GM23338 (cell line): ENCODE measurements at regions not wholly inside any gene's neighbourhood (a gene's known extent, or its start where the extent isn't known, plus 50 kb on each side); places are given as distances from the start of the nearest gene placed in this dataset.

Experiments
- ATAC-seq: fragments of 200-7000 bp; cut with Tn5 transposase; 3 replicates; pipeline ENCODE4 v1.9.1; 2020
- DNase-seq: peaks from one replicate; pipeline ENCODE4 v3.0.0-alpha.2; 2015; ENCODE audit warnings: low spot score
- H2AFZ ChIP-seq: fragments of 200-600 bp; sonication (generic); 2 replicates; pipeline ENCODE4 v1.8.0; 2016; ENCODE audit warnings: antibody characterized with exemption, mild to moderate bottlenecking, moderate library complexity
- H3F3A ChIP-seq: fragments of 200-600 bp; sonication (generic); replicated peaks from 2 replicates; pipeline ENCODE4 v1.8.0; 2017; ENCODE audit warnings: antibody characterized with exemption, mixed run types, low read depth
- H3K27ac ChIP-seq: fragments of 200-600 bp; sonication (generic); 2 replicates; pipeline ENCODE4 v1.6.1; 2016; ENCODE audit warnings: low read depth
- H3K27me3 ChIP-seq: fragments of 200-600 bp; sonication (generic); 2 replicates; pipeline ENCODE4 v1.8.0; 2016; ENCODE audit warnings: mild to moderate bottlenecking, mixed run types, moderate library complexity; ENCODE audit not compliant: insufficient read depth
- H3K36me3 ChIP-seq: fragments of 200-600 bp; sonication (generic); 2 replicates; pipeline ENCODE4 v1.8.0; 2016; ENCODE audit warnings: mild to moderate bottlenecking; ENCODE audit not compliant: insufficient read depth
- H3K4me1 ChIP-seq: fragments of 200-600 bp; sonication (generic); 2 replicates; pipeline ENCODE4 v1.8.0; 2016; ENCODE audit warnings: mild to moderate bottlenecking, moderate library complexity; ENCODE audit not compliant: insufficient read depth
- H3K4me2 ChIP-seq: fragments of 200-600 bp; sonication (generic); 2 replicates; pipeline ENCODE4 v1.7.1; 2017; ENCODE audit warnings: mixed run types
- H3K4me3 ChIP-seq: fragments of 200-600 bp; sonication (generic); 2 replicates; pipeline ENCODE4 v1.6.1; 2016; ENCODE audit warnings: mixed run types
- H3K79me2 ChIP-seq: fragments of 200-600 bp; sonication (generic); replicated peaks from 2 replicates; pipeline ENCODE4 v1.8.0; 2017; ENCODE audit warnings: mild to moderate bottlenecking; ENCODE audit not compliant: insufficient read depth
- H3K9me2 ChIP-seq: fragments of 200-600 bp; sonication (generic); 2 replicates; pipeline ENCODE4 v1.8.0; 2017; ENCODE audit not compliant: insufficient read depth
- H4K20me1 ChIP-seq: fragments of 200-600 bp; sonication (generic); replicated peaks from 2 replicates; pipeline ENCODE4 v1.8.0; 2017; ENCODE audit warnings: mild to moderate bottlenecking; ENCODE audit not compliant: insufficient read depth
- H3K27ac Mint-ChIP-seq: 2 replicates; pipeline ENCODE4 v1.8.0; 2020; ENCODE audit warnings: inconsistent platforms, mild to moderate bottlenecking, moderate library complexity, mixed read lengths
- H3K27me3 Mint-ChIP-seq: 3 replicates; pipeline ENCODE4 v1.8.0; 2022; ENCODE audit warnings: low read depth, mild to moderate bottlenecking, moderate library complexity, mixed read lengths, inconsistent platforms; ENCODE audit not compliant: insufficient read depth, poor library complexity
- H3K36me3 Mint-ChIP-seq: 3 replicates; pipeline ENCODE4 v1.8.0; 2021; ENCODE audit warnings: low read depth, mild to moderate bottlenecking, inconsistent platforms, moderate library complexity, mixed read lengths
- H3K4me1 Mint-ChIP-seq: 3 replicates; pipeline ENCODE4 v1.8.0; 2020; ENCODE audit warnings: mild to moderate bottlenecking, inconsistent platforms, mixed read lengths
- H3K4me3 Mint-ChIP-seq: 3 replicates; pipeline ENCODE4 v1.8.0; 2021; ENCODE audit warnings: moderate library complexity, mild to moderate bottlenecking, inconsistent platforms, mixed read lengths
- H3K9me3 Mint-ChIP-seq: 3 replicates; pipeline ENCODE4 v1.8.0; 2020; ENCODE audit warnings: moderate library complexity, mild to moderate bottlenecking, inconsistent platforms, mixed read lengths
- CREB1 ChIP-seq: fragments of 250-450 bp; sonication (Bioruptor Pico); IDR thresholded peaks from 2 replicates; pipeline ENCODE4 v1.5.0; 2020; ENCODE audit warnings: low read depth, mild to moderate bottlenecking, moderate library complexity
- CTCF ChIP-seq, 2 experiments: fragments of 200-600 bp in 1 of 2; sonication (generic) in 1 of 2; conservative IDR thresholded peaks; 2 replicates each; pipeline versions ENCODE4 v1.5.1 to v1.6.1; 2016 to 2017; ENCODE audit warnings: antibody characterized with exemption in 2 of 2, low read depth in 2 of 2, mild to moderate bottlenecking in 2 of 2, moderate library complexity in 1 of 2
- ETS1 ChIP-seq: IDR thresholded peaks from 2 replicates; pipeline ENCODE4 v1.6.1; 2016; ENCODE audit warnings: antibody characterized with exemption
- EZH2 ChIP-seq: fragments of 200-600 bp; sonication (generic); IDR thresholded peaks from one replicate; pipeline ENCODE4 v1.8.0; 2017; ENCODE audit warnings: antibody characterized with exemption, mild to moderate bottlenecking, low read depth; ENCODE audit not compliant: unreplicated experiment
- EZH2phosphoT487 ChIP-seq: fragments of 200-600 bp; sonication (generic); IDR thresholded peaks from one replicate; pipeline ENCODE4 v1.8.1; 2018; ENCODE audit warnings: antibody characterized with exemption; ENCODE audit not compliant: unreplicated experiment
- JUNB ChIP-seq: IDR thresholded peaks from one replicate; pipeline ENCODE4 v1.6.1; 2016; ENCODE audit warnings: antibody characterized with exemption; ENCODE audit not compliant: unreplicated experiment
- NANOG ChIP-seq: IDR thresholded peaks from 2 replicates; pipeline ENCODE4 v1.6.1; 2016; ENCODE audit warnings: antibody characterized with exemption, borderline replicate concordance
- POLR2AphosphoS5 ChIP-seq: IDR thresholded peaks from 2 replicates; pipeline ENCODE4 v1.6.1; 2016; ENCODE audit warnings: antibody characterized with exemption, low read depth
- REST ChIP-seq: IDR thresholded peaks from one replicate; pipeline ENCODE4 v1.6.1; 2018; ENCODE audit warnings: antibody characterized with exemption; ENCODE audit not compliant: unreplicated experiment
- STAT1 ChIP-seq: IDR thresholded peaks from one replicate; pipeline ENCODE4 v1.6.1; 2016; ENCODE audit warnings: antibody characterized with exemption; ENCODE audit not compliant: unreplicated experiment
- ZNF114 ChIP-seq: fragments of 250-450 bp; sonication (Bioruptor Pico); IDR thresholded peaks from 2 replicates; pipeline ENCODE4 v1.5.0; 2020; ENCODE audit warnings: mild to moderate bottlenecking, moderate library complexity
- ZNF331 ChIP-seq: fragments of 250-450 bp; sonication (Bioruptor Pico); IDR thresholded peaks from 2 replicates; pipeline ENCODE4 v1.5.0; 2020; ENCODE audit warnings: low read depth, mild to moderate bottlenecking, moderate library complexity
- ZNF462 ChIP-seq: fragments of 250-450 bp; sonication (Bioruptor Pico); IDR thresholded peaks from 2 replicates; pipeline ENCODE4 v1.5.0; 2020; ENCODE audit warnings: mild to moderate bottlenecking, moderate library complexity

DNA sequence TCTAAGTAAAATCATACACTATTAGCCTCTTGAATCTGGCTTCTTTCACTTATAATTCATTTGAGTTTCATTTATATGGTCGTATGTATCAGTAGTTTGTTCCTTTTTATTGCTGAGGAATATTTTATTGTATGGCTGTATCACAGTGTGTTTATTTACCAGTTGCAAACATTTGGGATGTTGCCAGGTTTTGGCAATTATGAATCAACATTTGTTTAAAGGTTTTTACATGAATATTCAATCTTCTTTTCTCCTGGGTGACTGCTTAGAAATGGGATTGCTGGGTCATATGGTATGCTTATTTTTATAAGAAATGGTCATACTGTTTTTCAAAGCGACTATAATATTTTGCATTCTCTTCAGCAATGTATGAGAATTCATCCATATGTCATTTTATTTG is 107.9 kb downstream of the PMAIP1 start (continued):
- no peak for TF ChIP-seq POLR2AphosphoS5

DNA sequence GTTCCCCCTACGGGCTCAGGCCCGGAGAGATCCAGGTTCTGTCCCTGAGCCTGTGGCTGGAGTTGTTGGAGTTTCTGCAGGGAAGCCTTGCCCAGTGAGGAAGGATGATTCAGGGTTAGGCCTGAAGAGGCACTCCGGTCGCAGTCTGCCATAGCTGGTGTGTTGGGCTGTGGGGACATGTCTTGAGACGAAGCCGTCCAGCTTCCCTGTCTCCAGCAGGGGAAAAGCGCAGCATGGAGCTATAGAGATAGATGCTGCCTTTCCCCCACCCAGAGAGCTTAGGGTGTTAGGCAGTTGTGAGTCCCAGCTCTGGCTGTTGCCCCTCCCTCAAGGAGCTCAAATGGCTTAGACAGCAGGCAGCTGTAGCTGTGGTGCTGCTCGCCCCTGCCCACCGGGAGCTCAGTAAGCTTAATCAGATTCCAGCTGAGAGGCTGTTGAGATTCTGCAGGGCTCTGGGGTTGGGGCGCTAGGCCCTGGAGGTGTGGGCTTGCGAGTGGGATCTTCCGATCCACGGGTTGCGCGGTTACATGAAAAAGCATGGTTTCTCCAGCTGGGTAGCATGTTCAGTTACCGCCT is 103.9 kb downstream of the PMAIP1 start:
- peaks cover 3% of the 10 kb centered on the region; the same call in 1 of the 3 replicates for H3K9me3 Mint-ChIP-seq
- no peaks in the 10 kb centered on the region for H3K27me3 ChIP-seq
- no peak overlapping the region for H3K27ac ChIP-seq
- H3K79me2 ChIP-seq: no peaks in the 10 kb centered on the region
- no peaks in the 10 kb centered on the region for H3K4me1 ChIP-seq
- no peak overlapping the region for H3K4me3 Mint-ChIP-seq
- H3K4me3 ChIP-seq: no peak overlapping the region
- no peaks in the 10 kb centered on the region for H3K9me2 ChIP-seq
- H3K36me3 Mint-ChIP-seq: no peaks in the 10 kb centered on the region
- TF ChIP-seq ETS1 (no peak), CTCF (conservative IDR thresholded peaks at IDR 0.05; ENCODE audit: low read depth in 2 of 2) (no peak), POLR2AphosphoS5 (no peak), ZNF331 (CRISPR knock-in tag) (no peak), EZH2 (no peak), CREB1 (no peak), REST (no peak), EZH2phosphoT487 (no peak), ZNF114 (CRISPR knock-in tag) (no peak), NANOG (no peak), STAT1 (no peak), ZNF462 (CRISPR knock-in tag) (no peak), JUNB (no peak)
- no peaks in the 10 kb centered on the region for H4K20me1 ChIP-seq
- no peak overlapping the region for H3K27ac Mint-ChIP-seq
- no peaks in the 10 kb centered on the region for H3K4me1 Mint-ChIP-seq
- H3F3A ChIP-seq: no peaks in the 10 kb centered on the region
- ATAC-seq (peak; percentile 59), DNase-seq (peak; percentile 21)
- H3K36me3 ChIP-seq: no peaks in the 10 kb centered on the region
- H3K27me3 Mint-ChIP-seq: peaks cover 1% of the 10 kb centered on the region
- no peak overlapping the region for H3K4me2 ChIP-seq
- H2AFZ ChIP-seq: peak overlapping the region; percentile 91
